ENCODE measurements at regions not wholly inside any gene's neighbourhood (a gene's known extent, or its start where the extent isn't known, plus 50 kb on each side); places are given as distances from the start of the nearest gene placed in this dataset.

- ATAC-seq (no peak), DNase-seq (ENCODE audit: low read depth, low spot score) (no peak), FAIRE-seq (no peak)
- H3K79me2 ChIP-seq (ENCODE audit: control insufficient read depth, insufficient read depth, low read length) = no peaks in the 10 kb centered on the region
- intact Hi-C loops (cut with micrococcal nuclease; ENCODE audit: unreplicated experiment) = no loop called here
- H2AFZ ChIP-seq (ENCODE audit: control insufficient read depth, low read depth, low read length) = no peak overlapping the region
- no peak for TF ChIP-seq MYC (IDR thresholded peaks at IDR 0.05; ENCODE audit: insufficient read depth, insufficient read length, insufficient replicate concordance, low read length, severe bottlenecking)
- no peak for TF ChIP-seq ASH2L (IDR thresholded peaks at IDR 0.05; ENCODE audit: borderline replicate concordance, low read depth)
- TF ChIP-seq CREB1 (IDR thresholded peaks at IDR 0.05; ENCODE audit: low read depth) = no peak
- TF ChIP-seq E2F4 (IDR thresholded peaks at IDR 0.05; ENCODE audit: low read depth, low read length) = no peak
- TF ChIP-seq SUZ12 (IDR thresholded peaks at IDR 0.05; ENCODE audit: unreplicated experiment) = no peak
- TF ChIP-seq JUNB (IDR thresholded peaks at IDR 0.05) = no peak
- H3K27me3 ChIP-seq (replicated peaks in 1 of 2; ENCODE audit: control insufficient read depth in 2 of 2, insufficient read depth in 2 of 2, low read length in 1 of 2) = no peaks in the 10 kb centered on the region
- in situ Hi-C loops (cut with MboI) = no loop called here
- no peaks in the 10 kb centered on the region for H3K9me3 ChIP-seq (replicated peaks; ENCODE audit: control insufficient read depth, insufficient read depth, low read length)
- no peak overlapping the region for H3K4me2 ChIP-seq (ENCODE audit: control insufficient read depth, insufficient read depth)
- H3K36me3 ChIP-seq (ENCODE audit: control insufficient read depth in 2 of 2, insufficient read depth in 2 of 2, low read length in 1 of 2) = no peaks in the 10 kb centered on the region
- no peak overlapping the region for H3K9ac ChIP-seq (ENCODE audit: control insufficient read depth, insufficient read depth, low read length)
- H3K27ac ChIP-seq (ENCODE audit: control insufficient read depth, insufficient read depth) = no peak overlapping the region
- ChIA-PET CTCF (interaction anchor here (1.0 to 1.1 kb wide), 2 partner anchors 12 to 20 kb away, joined by 3 read pairs; no protein-coding TSS in a partner anchor), POLR2A (no interaction called here), RAD21 (ENCODE audit: unreplicated experiment) (no interaction called here), SMC1A (ENCODE audit: uncharacterized antibody, unreplicated experiment) (interaction anchor here (0.6 to 1.2 kb wide), 5 partner anchors 8 to 189 kb away, joined by 3 to 4 read pairs (median 3); no protein-coding TSS in a partner anchor)
- no TSS peak for BruUV-seq (replicated peaks)
- 0% methylated on average over 1 of the region's 1 CpG for WGBS (ENCODE audit: insufficient coverage, insufficient replicate concordance, low lambda C conversion rate, missing lambda C conversion rate)
- H4K20me1 ChIP-seq (ENCODE audit: control insufficient read depth, insufficient read depth) = no peaks in the 10 kb centered on the region
- no peak overlapping the region for H3K4me3 ChIP-seq
- H3K4me1 ChIP-seq (ENCODE audit: control insufficient read depth, insufficient read depth, low read length) = no peaks in the 10 kb centered on the region
These were observed 972.1 kb downstream of the C4orf33 start for GRCh38 chr4:130068072-130068471.

GRCh38 chr4:130071746-130072145 lies 975.8 kb downstream of the C4orf33 start:
- TF ChIP-seq PRDM15 (CRISPR knock-in tag; IDR thresholded peaks at IDR 0.05) (no peak), SIX5 (IDR thresholded peaks at IDR 0.05; ENCODE audit: low read depth, low read length, severe bottlenecking) (no peak), KAT2A (conservative IDR thresholded peaks at IDR 0.05; ENCODE audit: control insufficient read depth, low read depth, low read length) (no peak)
- H3K27me3 ChIP-seq (replicated peaks in 1 of 2; ENCODE audit: control insufficient read depth in 2 of 2, insufficient read depth in 2 of 2, low read length in 1 of 2) = no peaks in the 10 kb centered on the region
- ChIA-PET CTCF (no interaction called here), POLR2A (no interaction called here), SMC1A (ENCODE audit: uncharacterized antibody, unreplicated experiment) (no interaction called here), RAD21 (ENCODE audit: unreplicated experiment) (no interaction called here)
- in situ Hi-C loops (cut with MboI) = no loop called here
- DNase-seq (ENCODE audit: low read depth, low spot score) (no peak), ATAC-seq (no peak), FAIRE-seq (no peak)
- H3K9me3 ChIP-seq (replicated peaks; ENCODE audit: control insufficient read depth, insufficient read depth, low read length) = no peaks in the 10 kb centered on the region
- H3K4me2 ChIP-seq (ENCODE audit: control insufficient read depth, insufficient read depth) = no peak overlapping the region
- H4K20me1 ChIP-seq (ENCODE audit: control insufficient read depth, insufficient read depth) = no peaks in the 10 kb centered on the region
- no peaks in the 10 kb centered on the region for H3K79me2 ChIP-seq (ENCODE audit: control insufficient read depth, insufficient read depth, low read length)
- BruUV-seq (replicated peaks) = no TSS peak
- no peaks in the 10 kb centered on the region for H3K4me1 ChIP-seq (ENCODE audit: control insufficient read depth, insufficient read depth, low read length)
- H3K36me3 ChIP-seq (ENCODE audit: control insufficient read depth in 2 of 2, insufficient read depth in 2 of 2, low read length in 1 of 2) = no peaks in the 10 kb centered on the region
- H3K27ac ChIP-seq (ENCODE audit: control insufficient read depth, insufficient read depth) = no peak overlapping the region
- H3K9ac ChIP-seq (ENCODE audit: control insufficient read depth, insufficient read depth, low read length) = no peak overlapping the region
- H2AFZ ChIP-seq (ENCODE audit: control insufficient read depth, low read depth, low read length) = no peak overlapping the region
- 12% methylated on average over 2 of the region's 2 CpGs for WGBS (ENCODE audit: insufficient coverage, insufficient replicate concordance, low lambda C conversion rate, missing lambda C conversion rate)
- no peak overlapping the region for H3K4me3 ChIP-seq
- intact Hi-C loops (cut with micrococcal nuclease; ENCODE audit: unreplicated experiment) = no loop called here

Data from GM12878 (cell line).